ENCODE measurements at regions not wholly inside any gene's neighbourhood (a gene's known extent, or its start where the extent isn't known, plus 50 kb on each side); places are given as distances from the start of the nearest gene placed in this dataset.

GRCh38 chr5:159704160-159704559, 212.1 kb upstream of the ADRA1B start:
- no peaks in the 10 kb centered on the region for H3K4me1 ChIP-seq (ENCODE audit: control insufficient read depth, insufficient read depth, low read length)
- intact Hi-C loops (cut with micrococcal nuclease; ENCODE audit: unreplicated experiment): no loop called here
- no peak for FAIRE-seq
- BruUV-seq (replicated peaks): no TSS peak
- ChIA-PET RAD21 (ENCODE audit: unreplicated experiment) (no interaction called here), POLR2A (no interaction called here), SMC1A (ENCODE audit: uncharacterized antibody, unreplicated experiment) (interaction anchor here (1.4 kb wide), 1 partner anchor 10 kb away, joined by 3 read pairs; no protein-coding TSS in a partner anchor), CTCF (interaction anchor here (0.6 to 0.9 kb wide), 3 partner anchors 12 to 372 kb away, joined by 3 to 4 read pairs (median 3); no protein-coding TSS in a partner anchor)
- no peaks in the 10 kb centered on the region for H3K79me2 ChIP-seq (ENCODE audit: control insufficient read depth, insufficient read depth, low read length)
- H3K9ac ChIP-seq (ENCODE audit: control insufficient read depth, insufficient read depth, low read length): no peak overlapping the region
- in situ Hi-C loops (cut with MboI): no loop called here
- DNase-seq (ENCODE audit: low read depth, low spot score): no peak
- no peaks in the 10 kb centered on the region for H4K20me1 ChIP-seq (ENCODE audit: control insufficient read depth, insufficient read depth)
- H3K36me3 ChIP-seq (ENCODE audit: control insufficient read depth in 2 of 2, insufficient read depth in 2 of 2, low read length in 1 of 2): no peaks in the 10 kb centered on the region
- ATAC-seq: no peak
- no peaks in the 10 kb centered on the region; the same call in 2 of the 3 replicates for H3K9me3 ChIP-seq (replicated peaks; ENCODE audit: control insufficient read depth, insufficient read depth, low read length)
- H3K4me2 ChIP-seq (ENCODE audit: control insufficient read depth, insufficient read depth): no peak overlapping the region
- no peak overlapping the region for H3K4me3 ChIP-seq
- H3K27me3 ChIP-seq (replicated peaks in 1 of 2; ENCODE audit: control insufficient read depth in 2 of 2, insufficient read depth in 2 of 2, low read length in 1 of 2): no peaks in the 10 kb centered on the region
- TF ChIP-seq NRF1 (conservative IDR thresholded peaks at IDR 0.05; ENCODE audit: low read depth, low read length) (no peak), FOXM1 (IDR thresholded peaks at IDR 0.05; ENCODE audit: low read depth, low read length) (no peak)
- no peak overlapping the region for H2AFZ ChIP-seq (ENCODE audit: control insufficient read depth, low read depth, low read length)
- H3K27ac ChIP-seq (ENCODE audit: control insufficient read depth, insufficient read depth): no peak overlapping the region
- WGBS (ENCODE audit: insufficient coverage, insufficient replicate concordance, low lambda C conversion rate, missing lambda C conversion rate): 2% methylated on average over 3 of the region's 3 CpGs

- Histone ChIP-seq H3K79me2 (ENCODE audit: control insufficient read depth, insufficient read depth, low read length) (no peaks in the 10 kb centered on the region), H3K9me3 (replicated peaks; ENCODE audit: control insufficient read depth, insufficient read depth, low read length) (no peaks in the 10 kb centered on the region; the same call in 2 of the 3 replicates), H3K4me1 (ENCODE audit: control insufficient read depth, insufficient read depth, low read length) (no peaks in the 10 kb centered on the region), H3K27ac (ENCODE audit: control insufficient read depth, insufficient read depth) (no peak overlapping the region), H3K4me3 (no peak overlapping the region), H3K9ac (ENCODE audit: control insufficient read depth, insufficient read depth, low read length) (no peak overlapping the region), H3K36me3 (ENCODE audit: control insufficient read depth in 2 of 2, insufficient read depth in 2 of 2, low read length in 1 of 2) (no peaks in the 10 kb centered on the region), H2AFZ (ENCODE audit: control insufficient read depth, low read depth, low read length) (no peak overlapping the region), H3K27me3 (replicated peaks in 1 of 2; ENCODE audit: control insufficient read depth in 2 of 2, insufficient read depth in 2 of 2, low read length in 1 of 2) (0 out of 4 replicates have a peak, but pooled peaks cover 0 to 2% of the 10 kb centered on the region in 2 experiments), H4K20me1 (ENCODE audit: control insufficient read depth, insufficient read depth) (no peaks in the 10 kb centered on the region), H3K4me2 (ENCODE audit: control insufficient read depth, insufficient read depth) (no peak overlapping the region)
- no peak for ATAC-seq
- intact Hi-C loops (cut with micrococcal nuclease; ENCODE audit: unreplicated experiment) (no loop called here), in situ Hi-C loops (cut with MboI) (no loop called here)
- no peak for FAIRE-seq
- ChIA-PET POLR2A (no interaction called here), CTCF (no interaction called here), SMC1A (ENCODE audit: uncharacterized antibody, unreplicated experiment) (interaction anchor here (1.2 kb wide), 1 partner anchor 23 kb away, joined by 3 read pairs; no protein-coding TSS in a partner anchor), RAD21 (ENCODE audit: unreplicated experiment) (no interaction called here)
- no peak for DNase-seq (ENCODE audit: low read depth, low spot score)
- no TSS peak for BruUV-seq (replicated peaks)
- WGBS (ENCODE audit: insufficient coverage, insufficient replicate concordance, low lambda C conversion rate, missing lambda C conversion rate): 33% methylated on average over 3 of the region's 3 CpGs
- TF ChIP-seq CHD2 (IDR thresholded peaks at IDR 0.05; ENCODE audit: borderline replicate concordance, low read depth, low read length) (no peak), E2F8 (IDR thresholded peaks at IDR 0.05; ENCODE audit: low read depth, partially characterized antibody) (no peak), SIX5 (IDR thresholded peaks at IDR 0.05; ENCODE audit: low read depth, low read length, severe bottlenecking) (no peak), ESRRA (IDR thresholded peaks at IDR 0.05; ENCODE audit: low read length) (no peak), PRDM15 (CRISPR knock-in tag; IDR thresholded peaks at IDR 0.05) (no peak), ZZZ3 (IDR thresholded peaks at IDR 0.05; ENCODE audit: control insufficient read depth, insufficient read length, low read depth) (no peak), USF1 (IDR thresholded peaks at IDR 0.05; ENCODE audit: borderline replicate concordance, extremely low read length, insufficient read depth, low read depth, low read length) (no peak), STAT1 (conservative IDR thresholded peaks at IDR 0.05) (no peak)
Measured at GRCh38 chr5:159705948-159706347, 210.3 kb upstream of the ADRA1B start.

Data from GM12878 (cell line).